SHP77 treated with DMSO at 0.1 percent for 48 hours (cell line): ENCODE measurements at regions not wholly inside any gene's neighbourhood (a gene's known extent, or its start where the extent isn't known, plus 50 kb on each side); places are given as distances from the start of the nearest gene placed in this dataset.

Experiments
- DNase-seq: peaks from one replicate; lab custom pipeline; 2025; lab: John Stamatoyannopoulos, UW

- no peak for DNase-seq
Measured at GRCh38 chr22:48578138-48579042, 1249.3 kb downstream of the BRD1 start.

- no peak for DNase-seq
Measured at GRCh38 chr22:48577691-48578090, 1250.0 kb downstream of the BRD1 start.

- DNase-seq, result no peak
Measured at GRCh38 chr22:48577014-48577690, 1250.5 kb downstream of the BRD1 start.

GRCh38 chr22:48576333-48577013, 1251.2 kb downstream of the BRD1 start:
- no peak for DNase-seq

- DNase-seq, result no peak
Measured at GRCh38 chr22:48575618-48576332, 1251.9 kb downstream of the BRD1 start.

- no peak for DNase-seq
Measured at GRCh38 chr22:48574776-48575617, 1252.7 kb downstream of the BRD1 start.

- DNase-seq, result no peak
Measured at GRCh38 chr22:48573766-48574165, 1253.9 kb downstream of the BRD1 start.

- DNase-seq, result no peak
Measured at GRCh38 chr22:48572951-48573350, 1254.7 kb downstream of the BRD1 start.

GRCh38 chr22:48570912-48571311, 1256.8 kb downstream of the BRD1 start:
- DNase-seq, result no peak

- DNase-seq, result no peak
Measured at GRCh38 chr22:48569476-48570233, 1258.0 kb downstream of the BRD1 start.

GRCh38 chr22:48568736-48569330, 1258.8 kb downstream of the BRD1 start:
- no peak for DNase-seq

- DNase-seq, result no peak
Measured at GRCh38 chr22:48567213-48567975, 1260.3 kb downstream of the BRD1 start.

- DNase-seq, result no peak
Measured at GRCh38 chr22:48566741-48567140, 1260.9 kb downstream of the BRD1 start.

- DNase-seq, result no peak
Measured at GRCh38 chr22:48565901-48566501, 1261.7 kb downstream of the BRD1 start.

- no peak for DNase-seq
Measured at GRCh38 chr22:48564995-48565394, 1262.7 kb downstream of the BRD1 start.

- no peak for DNase-seq
Measured at GRCh38 chr22:48563966-48564330, 1263.7 kb downstream of the BRD1 start.

- DNase-seq, result no peak
Measured at GRCh38 chr22:48563118-48563965, 1264.3 kb downstream of the BRD1 start.

GRCh38 chr22:48561676-48562075, 1266.0 kb downstream of the BRD1 start:
- DNase-seq, result no peak
